HCT116 (cell line): ENCODE measurements at regions not wholly inside any gene's neighbourhood (a gene's known extent, or its start where the extent isn't known, plus 50 kb on each side); places are given as distances from the start of the nearest gene placed in this dataset.

ENCODE experiments used
- CTCF ChIP-seq, 3 experiments: fragments of 200-600 bp in 1 of 3; sonication (generic) in 1 of 3; IDR thresholded peaks in 2 of 3; conservative IDR thresholded peaks in 1 of 3; 2 replicates each; pipeline ENCODE4 v1.5.1; 2012 to 2017; ENCODE audit warnings: low read depth in 2 of 3, low read length in 2 of 3, antibody characterized with exemption in 1 of 3, borderline replicate concordance in 1 of 3, control low read depth in 1 of 3, mild to moderate bottlenecking in 1 of 3, mixed read lengths in 1 of 3, mixed run types in 1 of 3, moderate library complexity in 1 of 3; ENCODE audit not compliant: insufficient read depth in 1 of 3
- EGR1 ChIP-seq: IDR thresholded peaks from 2 replicates; pipeline ENCODE4 v1.6.1; 2012; ENCODE audit warnings: low read depth
- ELF1 ChIP-seq: IDR thresholded peaks from 2 replicates; pipeline ENCODE4 v1.6.1; 2012; ENCODE audit warnings: low read depth, borderline replicate concordance
- EZH2 ChIP-seq: fragments of 200-600 bp; sonication (generic); IDR thresholded peaks from 2 replicates; pipeline ENCODE4 v1.6.1; 2017; ENCODE audit warnings: antibody characterized with exemption, mixed run types
- EZH2phosphoT487 ChIP-seq: fragments of 200-600 bp; IDR thresholded peaks from 2 replicates; pipeline ENCODE4 v1.6.1; 2018; ENCODE audit warnings: antibody characterized with exemption, borderline replicate concordance
- POLR2A ChIP-seq: IDR thresholded peaks from 2 replicates; pipeline ENCODE4 v1.7.0; 2011; ENCODE audit warnings: borderline replicate concordance; ENCODE audit not compliant: insufficient read depth, insufficient read length; ENCODE audit errors: extremely low read depth
- POLR2AphosphoS5 ChIP-seq: IDR thresholded peaks from 2 replicates; pipeline ENCODE4 v1.6.1; 2011; ENCODE audit warnings: mild to moderate bottlenecking, low read depth, low read length, moderate library complexity
- REST ChIP-seq: IDR thresholded peaks from 2 replicates; pipeline ENCODE4 v1.6.1; 2012; ENCODE audit warnings: low read depth

- no peak for TF ChIP-seq CTCF (IDR thresholded peaks at IDR 0.05 in 2 of 3, conservative IDR thresholded peaks at IDR 0.05 in 1 of 3; ENCODE audit: borderline replicate concordance in 1 of 3, insufficient read depth in 1 of 3, low read depth in 2 of 3, low read length in 2 of 3)
- TF ChIP-seq POLR2A, result no peak
- no peak for TF ChIP-seq EZH2phosphoT487
- TF ChIP-seq EZH2, result no peak
- TF ChIP-seq REST, result no peak
- no peak for TF ChIP-seq POLR2AphosphoS5
- no peak for TF ChIP-seq EGR1
- no peak for TF ChIP-seq ELF1
These were observed 202.7 kb upstream of the NR3C1 start for GRCh38 chr5:143606043-143606752.
